ENCODE measurements at regions not wholly inside any gene's neighbourhood (a gene's known extent, or its start where the extent isn't known, plus 50 kb on each side); places are given as distances from the start of the nearest gene placed in this dataset.

GRCh38 chr7:115135146-115135545 lies 213.3 kb downstream of the MDFIC start:
- H3K9me1 ChIP-seq (ENCODE audit: insufficient read depth, low read length) = no peaks in the 10 kb centered on the region; the same call in 1 of the 2 replicates
- ChIA-PET CTCF (interaction anchor here (1.2 kb wide), 1 partner anchor 78 kb away, joined by 3 read pairs; no protein-coding TSS in a partner anchor), POLR2A (ENCODE audit: unreplicated experiment) (no interaction called here)
- no peak overlapping the region for H4K91ac ChIP-seq (ENCODE audit: insufficient read depth, low read depth, low read length)
- dilution Hi-C loops (cut with HindIII; ENCODE audit: low sequenced_read_pairs, unreplicated experiment) = no loop called here
- H3K4me1 ChIP-seq (ENCODE audit: control insufficient read depth, insufficient read depth, low read length) = 0 out of 2 replicates have a peak, but pooled peaks cover 2% of the 10 kb centered on the region
- no peak overlapping the region for H3K9ac ChIP-seq (ENCODE audit: low read depth, low read length)
- H4K8ac ChIP-seq (ENCODE audit: low read depth in 2 of 2, low read length in 2 of 2) = no peak overlapping the region
- no peak overlapping the region for H3K4ac ChIP-seq (ENCODE audit: low read depth, low read length)
- WGBS, 2 experiments (ENCODE audit: extremely low coverage in 2 of 2, insufficient read length in 1 of 2) = no CpG with 5 or more reads among the region's 4 CpGs
- no peak overlapping the region for H2AK9ac ChIP-seq (replicated peaks; ENCODE audit: low read depth, low read length, poor library complexity)
- no peak overlapping the region for H3K18ac ChIP-seq (ENCODE audit: low read depth, low read length)
- H4K5ac ChIP-seq (ENCODE audit: low read depth, low read length) = no peak overlapping the region
- no peaks in the 10 kb centered on the region for H3K9me3 ChIP-seq (ENCODE audit: control insufficient read depth, insufficient read depth, low read length)
- no peaks in the 10 kb centered on the region for H3K27me3 ChIP-seq (ENCODE audit: control insufficient read depth, insufficient read depth, low read length)
- no peaks in the 10 kb centered on the region for H3K79me1 ChIP-seq (ENCODE audit: low read depth in 1 of 2, low read length in 2 of 2)
- H2AFZ ChIP-seq (replicated peaks; ENCODE audit: low read length, poor library complexity) = no peak overlapping the region
- H3K14ac ChIP-seq (replicated peaks; ENCODE audit: low read depth, low read length) = no peak overlapping the region
- ATAC-seq (ENCODE audit: low read depth) (peak; percentile 32), DNase-seq (no peak)
- intact Hi-C loops (cut with micrococcal nuclease) = no loop called here
- TF ChIP-seq FOS (IDR thresholded peaks at IDR 0.05; ENCODE audit: low read depth, low read length) (no peak), MAFK (IDR thresholded peaks at IDR 0.05; ENCODE audit: low read depth, low read length) (no peak)
- no peak overlapping the region for H2AK5ac ChIP-seq (ENCODE audit: low read depth, low read length)
- no peak overlapping the region for H3K56ac ChIP-seq (ENCODE audit: extremely low read depth, insufficient read depth, low read length)
- H2BK5ac ChIP-seq (ENCODE audit: low read depth, low read length, poor library complexity, severe bottlenecking) = no peak overlapping the region
- H2BK15ac ChIP-seq (ENCODE audit: low read depth, low read length) = no peak overlapping the region
- H3K4me3 ChIP-seq (ENCODE audit: insufficient read depth, low read depth, low read length) = no peak overlapping the region
- H3K4me2 ChIP-seq (ENCODE audit: low read depth, low read length) = no peak overlapping the region
- H3K27ac ChIP-seq (ENCODE audit: insufficient read depth, low read length) = no peak overlapping the region
- no TSS peak for BruUV-seq (replicated peaks)
- H3K36me3 ChIP-seq (ENCODE audit: control insufficient read depth, insufficient read depth, low read length) = no peaks in the 10 kb centered on the region
- no peaks in the 10 kb centered on the region for H4K20me1 ChIP-seq (ENCODE audit: insufficient read depth, low read length)
- no peak overlapping the region for H3K23ac ChIP-seq (ENCODE audit: low read depth, low read length)
- H2BK120ac ChIP-seq (ENCODE audit: low read depth, low read length) = no peak overlapping the region
- H2BK20ac ChIP-seq (ENCODE audit: low read depth, low read length) = no peak overlapping the region
- in situ Hi-C loops (cut with MboI; ENCODE audit: low sequenced_read_pairs) = no loop called here
